ENCODE measurements at regions not wholly inside any gene's neighbourhood (a gene's known extent, or its start where the extent isn't known, plus 50 kb on each side); places are given as distances from the start of the nearest gene placed in this dataset.
A peak's percentile ranks its signal among the peaks of the same experiment; 100 is the strongest.

DNA sequence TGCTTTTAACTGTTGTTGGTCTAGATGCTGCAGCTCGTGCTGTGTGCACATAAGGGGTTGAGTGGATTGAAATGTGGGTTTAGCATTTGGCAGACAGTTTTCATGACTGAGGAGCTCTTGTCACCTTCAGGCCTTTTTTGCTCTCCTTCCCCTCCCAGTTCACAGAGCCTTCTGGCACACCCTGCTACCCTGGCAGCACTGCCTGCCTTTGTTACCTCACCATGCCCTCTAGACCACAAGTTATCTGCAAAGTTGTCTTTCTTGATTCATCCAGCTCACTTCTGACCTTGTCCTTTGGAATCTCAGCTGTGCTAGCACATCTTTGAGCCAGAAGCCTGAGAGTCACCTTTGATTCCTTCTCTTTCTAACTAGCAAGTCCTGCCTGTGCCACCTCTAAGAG lies 348.9 kb upstream of the ZFP64 start:
- DNase-seq (ENCODE audit: low read depth): no peak
- no peak overlapping the region for H3K4me3 ChIP-seq (ENCODE audit: low read depth, low read length)

DNA sequence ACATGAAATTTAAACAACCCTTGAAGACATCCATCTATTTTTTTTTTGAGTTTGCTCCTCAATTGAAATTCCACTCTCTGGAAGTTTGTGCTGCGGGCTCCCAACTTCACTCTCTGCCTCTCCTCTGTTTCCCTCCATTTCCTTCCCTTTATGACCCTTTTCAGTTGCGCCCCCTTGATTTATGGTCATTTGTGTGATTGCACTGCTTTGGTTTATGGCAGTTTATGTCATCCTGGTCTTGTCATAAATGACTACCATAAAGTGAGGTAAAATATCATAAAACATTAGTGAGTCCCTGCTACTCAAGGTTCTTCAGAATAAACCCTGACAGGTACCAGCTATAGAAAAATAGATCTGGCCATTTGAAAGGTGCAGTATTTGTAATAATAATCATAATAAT lies 348.3 kb upstream of the ZFP64 start:
- DNase-seq (ENCODE audit: low read depth): no peak
- no peak overlapping the region for H3K4me3 ChIP-seq (ENCODE audit: low read depth, low read length)

DNA sequence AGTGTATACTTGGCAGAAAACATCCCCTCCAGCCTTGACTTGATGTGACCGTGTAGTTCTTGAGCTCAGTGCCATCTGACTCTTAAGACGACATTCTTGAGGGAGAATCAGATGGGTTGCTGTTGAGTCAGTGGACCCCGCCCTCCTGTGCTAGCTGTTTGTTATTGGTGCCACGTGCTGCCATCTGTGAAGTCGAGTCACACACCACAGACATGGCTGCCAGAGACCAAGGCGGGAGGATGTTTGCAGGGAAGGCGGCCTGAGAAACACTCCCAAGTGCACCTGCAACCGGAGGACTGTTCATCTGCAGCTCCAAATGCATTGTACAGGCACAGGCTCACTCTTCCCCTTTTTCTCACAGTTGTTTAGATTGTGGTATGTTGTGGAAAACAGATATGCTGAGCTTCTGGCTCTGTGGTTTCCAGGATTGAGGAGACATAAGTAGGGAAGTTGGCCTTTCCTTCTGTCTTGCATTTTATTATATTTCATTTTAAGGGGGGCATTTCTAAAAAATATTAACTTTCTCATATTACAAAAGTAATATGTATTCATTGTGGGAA lies 345.3 kb upstream of the ZFP64 start:
- H3K4me3 ChIP-seq (ENCODE audit: low read depth, low read length): no peak overlapping the region
- DNase-seq (ENCODE audit: low read depth): no peak

DNA sequence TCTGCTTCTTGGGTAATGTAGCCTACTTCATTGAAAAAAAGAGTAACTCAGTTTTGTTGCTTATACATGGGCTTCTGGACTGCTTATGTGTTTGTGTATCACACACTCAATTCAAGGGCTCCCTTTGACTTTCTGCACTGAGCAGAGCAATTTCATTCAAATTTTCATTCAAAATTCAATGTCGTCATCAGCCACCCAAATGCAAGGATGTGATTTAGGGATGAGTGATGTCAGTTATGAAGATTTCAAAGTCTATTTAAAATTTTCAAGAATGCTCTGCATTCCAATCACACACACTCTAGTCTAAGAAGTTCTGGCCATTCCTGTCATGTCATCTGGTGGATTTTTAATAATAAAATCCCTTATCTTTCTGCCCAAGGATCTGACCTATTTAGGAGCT lies 344.5 kb upstream of the ZFP64 start:
- no peak for DNase-seq (ENCODE audit: low read depth)
- no peak overlapping the region for H3K4me3 ChIP-seq (ENCODE audit: low read depth, low read length)

DNA sequence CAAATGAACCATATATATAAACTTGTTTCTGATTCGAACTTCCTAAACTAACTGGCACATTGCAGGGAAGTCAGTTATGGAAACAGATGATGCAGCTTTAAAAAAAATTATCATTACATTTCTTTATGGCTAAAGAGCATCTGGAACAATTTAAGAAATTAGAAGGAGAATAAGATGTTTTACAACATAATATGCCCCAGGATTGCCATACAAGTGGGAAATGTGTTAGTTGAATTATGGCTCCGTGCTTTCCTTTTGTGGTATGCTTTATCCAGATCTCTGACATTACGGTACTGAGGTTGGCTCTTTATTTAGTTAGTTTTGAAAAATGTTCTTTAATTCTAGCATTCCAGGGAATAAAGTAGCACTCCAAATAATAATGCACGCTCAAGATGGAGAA lies 343.0 kb upstream of the ZFP64 start:
- DNase-seq (ENCODE audit: low read depth): no peak
- no peak overlapping the region for H3K4me3 ChIP-seq (ENCODE audit: low read depth, low read length)

DNA sequence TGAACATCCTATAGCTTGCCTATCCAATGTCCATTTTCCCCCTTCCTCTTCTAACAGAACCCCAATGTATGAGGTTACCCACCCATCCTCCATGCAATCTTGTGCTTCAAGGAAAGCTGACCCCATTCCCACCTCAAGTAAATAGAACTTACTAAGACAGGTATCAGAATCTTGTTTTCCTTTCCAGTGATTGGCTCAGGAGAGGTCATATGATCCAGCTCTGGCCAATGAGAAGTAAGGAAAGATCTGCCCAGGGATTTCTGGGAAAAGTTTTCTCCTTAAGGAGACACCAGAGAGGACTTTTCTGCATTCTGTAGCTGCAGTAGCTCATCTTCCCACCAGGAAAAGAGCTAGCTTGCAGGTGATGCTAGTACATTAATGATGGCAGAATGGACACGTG lies 341.8 kb upstream of the ZFP64 start:
- H3K4me3 ChIP-seq (ENCODE audit: low read depth, low read length): no peak overlapping the region

DNA sequence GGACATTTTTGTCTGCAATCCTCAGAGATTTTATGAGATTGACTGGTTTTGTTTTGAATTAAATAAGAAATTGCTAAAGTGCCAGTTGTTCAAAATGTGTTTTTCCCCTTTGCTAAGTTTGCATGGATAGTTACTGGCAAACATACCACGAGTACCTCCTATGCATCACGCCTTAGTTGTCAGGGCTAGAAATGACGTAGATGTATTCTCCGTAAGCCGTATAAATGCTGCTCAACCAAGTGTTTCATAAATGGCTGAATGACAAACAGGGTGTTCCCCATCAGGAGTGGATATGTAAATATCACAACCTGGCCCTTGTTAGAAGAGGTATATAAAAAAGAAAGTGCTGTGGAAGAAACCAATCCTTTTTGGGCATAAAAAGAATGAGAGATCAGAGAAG lies 341.1 kb upstream of the ZFP64 start:
- H3K4me3 ChIP-seq (ENCODE audit: low read depth, low read length): no peak overlapping the region
- no peak for DNase-seq (ENCODE audit: low read depth)

More for the DNA sequence above, 341.8 kb upstream of the ZFP64 start:
- no peak for DNase-seq (ENCODE audit: low read depth)

DNA sequence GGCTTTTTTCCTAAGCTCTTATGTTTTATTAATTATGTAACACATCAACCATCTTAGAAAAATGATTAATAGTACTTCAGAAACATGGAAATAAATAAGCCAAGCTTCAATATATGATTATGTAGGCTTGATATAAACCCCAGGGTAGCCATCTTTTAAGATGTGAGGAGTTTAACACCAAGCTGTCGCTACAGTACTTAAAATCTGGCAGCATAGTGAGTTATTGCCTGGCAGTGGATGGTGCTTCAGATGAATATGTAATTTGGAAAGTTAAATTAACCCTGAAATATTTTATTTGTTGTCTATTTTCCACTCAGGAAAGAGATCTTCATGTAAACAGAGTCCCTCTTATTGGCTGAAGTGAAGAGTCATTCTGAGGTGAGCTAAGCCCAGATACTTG lies 339.0 kb upstream of the ZFP64 start:
- no peak overlapping the region for H3K4me3 ChIP-seq (ENCODE audit: low read depth, low read length)
- DNase-seq (ENCODE audit: low read depth): no peak

DNA sequence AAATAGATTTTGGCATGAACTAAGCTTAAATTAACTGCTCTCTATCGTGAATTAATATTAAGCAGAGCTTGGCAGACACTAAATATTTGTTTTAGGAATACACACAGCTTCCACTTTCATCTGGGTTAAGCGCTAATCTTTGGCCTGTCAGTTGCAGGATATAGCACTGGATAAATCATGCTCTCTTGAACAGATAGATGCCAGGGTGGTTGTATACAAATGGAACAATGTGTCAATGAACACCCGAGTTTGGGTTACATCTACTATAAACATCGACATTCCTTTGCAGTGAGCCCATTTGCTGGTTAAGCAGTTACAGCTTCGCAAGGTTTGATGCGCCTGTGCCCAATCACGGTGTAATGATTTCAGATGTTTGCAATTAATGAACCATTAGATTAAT lies 338.2 kb upstream of the ZFP64 start:
- H3K4me3 ChIP-seq (ENCODE audit: low read depth, low read length): no peak overlapping the region
- peak; percentile 9 for DNase-seq (ENCODE audit: low read depth)

DNA sequence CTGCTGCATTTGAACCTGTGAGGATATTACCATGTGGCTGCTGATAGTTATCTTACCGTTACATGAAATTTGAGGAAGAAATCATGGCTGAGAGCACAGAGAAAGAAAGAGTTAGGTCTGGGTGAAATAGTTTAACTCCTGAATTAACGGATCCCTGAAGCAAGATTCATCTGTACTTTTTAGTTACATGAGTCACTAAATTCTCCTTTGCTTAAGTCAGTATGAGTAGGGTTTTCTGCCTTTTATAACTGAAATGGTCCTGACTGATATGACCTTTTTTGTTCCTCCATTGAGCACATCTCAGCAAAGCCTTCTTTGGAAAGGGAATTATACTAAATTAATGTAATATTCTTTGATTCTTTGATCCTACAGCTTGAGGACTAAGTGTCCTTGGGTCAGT lies 333.3 kb upstream of the ZFP64 start:
- H3K4me3 ChIP-seq (ENCODE audit: low read depth, low read length): no peak overlapping the region
- no peak for DNase-seq (ENCODE audit: low read depth)

DNA sequence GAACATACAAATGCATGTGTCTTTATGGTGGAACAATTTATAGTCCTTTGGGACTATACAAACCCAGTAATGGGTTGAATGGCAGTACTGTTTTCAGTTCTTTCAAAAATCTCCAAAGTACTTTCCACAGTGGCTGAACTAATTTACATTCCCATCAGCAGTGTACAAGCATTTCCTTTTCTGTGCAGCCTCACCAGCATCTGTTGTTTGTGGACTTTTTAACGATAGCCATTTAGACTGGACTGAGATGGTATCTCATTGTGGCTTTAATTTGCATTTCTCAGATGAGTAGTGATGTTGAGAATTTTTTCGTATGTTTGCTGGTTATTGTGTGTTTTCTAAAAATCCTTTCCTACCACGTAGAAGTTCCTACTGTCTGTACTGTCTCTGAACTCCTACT lies 327.2 kb upstream of the ZFP64 start:
- no peak overlapping the region for H3K4me3 ChIP-seq (ENCODE audit: low read depth, low read length)
- no peak for DNase-seq (ENCODE audit: low read depth)

DNA sequence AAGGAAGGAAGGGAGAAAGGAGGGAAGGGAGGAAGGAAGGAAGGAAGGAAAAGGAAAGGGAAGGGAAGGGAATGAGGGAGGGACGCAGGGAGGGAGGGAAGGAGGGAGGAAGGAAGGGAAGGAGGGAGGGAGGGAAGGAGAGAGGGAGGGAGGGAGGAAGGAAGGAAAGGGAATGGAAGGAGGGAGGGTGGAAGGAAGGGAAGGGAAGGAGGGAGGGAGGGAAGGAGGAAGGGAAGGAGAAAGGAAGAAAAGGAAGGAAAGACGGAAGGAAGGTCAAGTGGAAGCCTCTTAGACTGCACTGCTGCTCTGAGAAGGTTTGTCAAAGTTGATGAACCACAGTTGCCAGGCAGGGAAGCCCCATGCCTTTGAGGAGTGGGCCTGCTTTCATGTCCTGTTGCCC lies 324.3 kb upstream of the ZFP64 start:
- no peak overlapping the region for H3K4me3 ChIP-seq (ENCODE audit: low read depth, low read length)
- no peak for DNase-seq (ENCODE audit: low read depth)

DNA sequence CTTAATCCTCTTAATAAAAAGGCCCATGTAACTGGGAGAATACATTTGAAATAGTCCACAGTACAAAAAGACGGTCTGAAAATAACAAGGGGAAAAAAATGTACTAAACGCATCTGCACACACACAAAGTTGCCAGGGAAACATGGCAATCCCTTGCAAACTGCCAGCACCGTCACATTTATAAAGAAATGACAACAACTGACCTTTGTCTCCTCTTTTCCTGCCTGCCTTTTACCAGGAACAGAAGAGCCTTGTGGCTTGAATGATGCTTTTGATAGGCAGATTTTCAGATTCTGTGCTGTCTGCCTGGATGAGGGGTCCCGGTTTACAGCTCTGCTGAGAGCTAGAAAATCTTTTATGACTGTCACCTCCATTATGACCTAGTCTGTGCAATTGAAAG lies 308.6 kb upstream of the ZFP64 start:
- no peak for DNase-seq (ENCODE audit: low read depth)
- H3K4me3 ChIP-seq (ENCODE audit: low read depth, low read length): no peak overlapping the region

DNA sequence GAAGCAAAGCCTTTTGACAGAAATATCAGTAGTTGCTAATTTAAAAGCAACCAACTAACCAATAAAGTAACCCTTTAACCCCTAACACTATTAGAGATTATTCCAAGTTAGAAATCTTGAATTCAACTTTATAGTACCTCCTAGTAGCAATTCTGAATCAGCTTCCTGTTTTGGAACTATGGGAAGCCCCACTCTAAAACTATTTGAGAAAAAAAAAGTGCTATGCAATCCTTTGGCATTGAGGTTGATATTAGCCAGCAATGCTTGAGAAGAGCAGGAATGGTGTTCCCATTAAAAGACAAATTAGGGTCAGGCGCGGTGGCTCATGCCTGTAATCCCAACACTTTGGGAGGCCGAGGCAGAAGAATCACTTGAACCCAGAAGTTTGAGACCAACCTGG lies 306.2 kb upstream of the ZFP64 start:
- no peak for DNase-seq (ENCODE audit: low read depth)
- H3K4me3 ChIP-seq (ENCODE audit: low read depth, low read length): no peak overlapping the region

DNA sequence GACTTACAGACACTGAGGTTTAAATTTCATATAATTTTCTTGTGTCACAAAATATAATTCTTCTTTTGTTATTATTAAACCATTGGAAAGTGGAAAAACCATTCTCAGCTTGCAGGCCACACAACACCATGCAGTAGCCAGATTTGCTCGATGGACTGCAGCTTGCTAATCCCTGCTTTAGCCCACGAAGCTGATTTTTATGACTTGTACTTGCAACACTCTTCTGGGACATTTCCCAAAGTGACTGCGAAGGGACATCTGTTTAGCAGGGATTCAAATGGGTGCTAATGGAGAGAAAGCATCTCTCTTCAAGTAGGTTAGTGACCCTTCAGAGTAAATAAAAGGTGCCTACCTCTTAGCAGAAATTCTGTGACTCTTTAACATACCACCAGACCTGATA lies 304.6 kb upstream of the ZFP64 start:
- DNase-seq (ENCODE audit: low read depth): no peak
- H3K4me3 ChIP-seq (ENCODE audit: low read depth, low read length): no peak overlapping the region

DNA sequence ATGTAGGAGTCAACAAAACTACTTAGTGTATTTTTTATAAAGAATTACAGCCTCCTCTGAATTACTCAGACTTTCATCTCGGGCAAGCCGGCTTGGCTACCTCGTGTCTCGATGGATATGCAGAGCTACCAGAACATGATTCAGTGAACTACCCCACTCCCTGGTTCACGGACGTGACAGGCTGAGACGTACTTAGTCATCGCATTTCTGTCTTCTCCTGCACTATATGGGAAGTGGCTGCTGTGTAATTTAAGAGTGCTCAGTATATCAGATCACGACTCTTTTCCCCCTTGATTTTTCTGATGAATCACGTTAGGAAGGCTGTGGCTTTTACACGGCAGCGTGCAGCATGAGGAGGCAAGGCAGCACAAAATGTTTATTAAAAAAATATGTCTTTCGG lies 302.7 kb upstream of the ZFP64 start:
- DNase-seq (ENCODE audit: low read depth): peak; percentile 89
- no peak overlapping the region for H3K4me3 ChIP-seq (ENCODE audit: low read depth, low read length)

DNA sequence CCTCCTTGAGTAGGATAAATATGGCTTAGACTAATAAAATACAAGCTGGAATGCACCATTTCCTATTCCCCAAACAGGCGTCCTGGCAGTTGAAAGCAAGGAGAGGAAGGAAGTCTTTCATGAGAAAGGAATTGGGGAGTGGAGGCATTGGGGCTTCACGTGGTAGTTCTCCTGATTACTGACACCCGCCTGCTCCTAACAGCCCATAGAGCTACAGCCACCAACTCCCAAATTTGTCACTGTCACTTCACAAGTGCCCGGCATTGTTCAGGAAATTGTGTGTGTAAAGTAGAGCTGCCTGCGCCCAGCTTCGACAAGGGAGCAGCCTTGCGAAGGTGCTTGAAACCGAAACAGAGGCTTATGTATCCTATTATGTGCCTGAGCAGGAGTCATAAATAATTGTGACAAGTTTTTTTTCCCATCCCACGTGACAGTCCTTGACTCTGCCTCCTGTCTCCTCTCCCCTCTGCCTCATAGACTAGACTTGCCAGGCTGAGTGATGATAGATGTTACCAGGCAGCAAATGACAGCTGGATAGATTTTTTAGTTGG lies 301.7 kb upstream of the ZFP64 start:
- H3K4me3 ChIP-seq (ENCODE audit: low read depth, low read length): peak overlapping the region; percentile 13
- peak; percentile 17 for DNase-seq (ENCODE audit: low read depth)

DNA sequence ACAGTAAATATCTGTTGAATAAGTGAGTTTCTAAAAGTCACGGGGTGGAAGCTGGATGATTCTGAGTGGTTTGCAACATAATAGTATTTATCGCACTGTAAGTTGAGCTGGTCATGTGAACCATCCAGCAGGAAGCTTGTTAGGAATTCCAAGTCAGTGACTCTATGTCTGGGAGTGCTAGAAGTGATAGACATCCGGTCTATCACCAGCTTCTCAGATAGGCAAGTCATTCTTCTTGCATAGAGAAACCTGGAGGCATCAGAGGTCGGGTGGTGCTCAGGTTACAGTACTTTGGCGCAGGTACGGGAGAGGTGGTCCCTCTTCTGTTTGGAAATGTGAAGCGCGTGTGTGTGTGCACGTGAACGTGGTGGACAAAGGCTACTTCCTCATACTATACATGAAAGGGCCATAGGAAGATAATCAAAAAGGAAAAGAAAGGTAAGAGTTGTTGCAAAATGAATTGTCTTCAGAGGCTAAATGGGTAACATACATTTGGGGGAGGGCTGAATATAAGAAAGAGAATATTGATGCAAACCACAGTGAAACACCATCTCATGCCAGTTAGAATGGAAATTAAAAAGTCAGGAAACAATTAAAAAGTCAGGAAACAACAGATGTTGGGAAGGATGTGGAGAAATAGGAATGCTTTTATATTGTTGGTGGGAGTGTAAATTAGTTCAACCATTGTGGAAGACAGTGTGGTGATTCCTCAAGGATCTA lies 299.3 kb upstream of the ZFP64 start:
- no peak overlapping the region for H3K4me3 ChIP-seq (ENCODE audit: low read depth, low read length)
- DNase-seq (ENCODE audit: low read depth): peak; percentile 55

DNA sequence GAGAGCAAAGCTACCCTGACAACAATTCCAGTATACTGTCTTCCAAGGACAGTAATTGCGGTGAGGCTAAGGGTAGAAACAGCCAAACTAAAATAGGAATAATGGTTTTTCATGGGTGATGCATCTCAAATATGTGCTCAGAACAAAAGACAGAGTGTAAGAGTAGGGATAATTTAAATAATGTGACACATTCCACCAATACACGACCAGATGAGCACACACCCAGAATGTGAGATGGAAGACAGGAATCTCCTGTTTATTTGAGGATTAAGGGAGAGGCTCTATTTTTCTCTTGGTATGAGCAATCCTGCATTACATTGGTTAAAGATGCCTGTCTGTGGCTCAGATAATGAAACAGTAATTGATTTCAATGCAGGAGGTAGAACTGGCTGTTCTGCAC lies 292.9 kb upstream of the ZFP64 start:
- peak; percentile 14 for DNase-seq (ENCODE audit: low read depth)
- no peak overlapping the region for H3K4me3 ChIP-seq (ENCODE audit: low read depth, low read length)

DNA sequence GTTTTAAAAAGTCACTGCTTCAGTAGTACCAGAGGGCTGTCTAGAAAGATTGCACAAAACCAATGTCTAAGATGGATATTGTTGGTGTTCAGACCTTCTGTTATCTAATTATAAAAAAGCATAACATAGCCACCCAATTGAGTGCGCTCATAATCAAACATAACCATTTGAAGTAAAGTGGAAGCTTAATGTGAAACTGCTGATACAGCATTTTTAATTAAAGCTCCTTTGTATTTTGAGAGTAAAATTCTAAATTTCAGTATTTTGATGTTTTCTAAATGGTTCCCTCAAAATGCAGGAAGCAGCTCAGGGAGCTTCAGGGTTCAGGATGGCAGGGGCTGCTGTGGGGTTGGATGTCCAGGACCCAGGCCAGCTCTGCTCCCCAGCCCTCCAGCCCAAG lies 291.8 kb upstream of the ZFP64 start:
- no peak for DNase-seq (ENCODE audit: low read depth)
- H3K4me3 ChIP-seq (ENCODE audit: low read depth, low read length): no peak overlapping the region

DNA sequence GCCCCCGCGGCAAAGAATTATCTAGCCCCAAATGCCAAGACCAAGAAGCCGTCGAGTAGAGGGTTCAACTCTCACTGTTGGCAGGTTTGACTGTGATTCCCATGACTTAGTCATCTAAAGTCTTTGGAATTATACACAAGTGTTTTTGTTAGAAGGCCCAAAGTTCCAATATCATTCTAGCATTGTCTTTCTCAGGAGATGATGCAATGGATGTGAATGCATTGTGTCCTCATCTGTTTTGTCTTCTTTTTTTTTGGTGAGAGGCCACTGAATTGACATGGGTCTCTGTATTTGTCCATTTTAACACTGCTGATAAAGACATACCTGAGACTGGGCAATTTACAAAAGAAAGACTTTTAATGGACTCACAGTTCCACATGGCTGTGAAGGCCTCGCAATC lies 290.5 kb upstream of the ZFP64 start:
- no peak for DNase-seq (ENCODE audit: low read depth)
- H3K4me3 ChIP-seq (ENCODE audit: low read depth, low read length): no peak overlapping the region

Data from skeletal muscle cell (primary cell).